GM12878 (cell line): ENCODE measurements at regions not wholly inside any gene's neighbourhood (a gene's known extent, or its start where the extent isn't known, plus 50 kb on each side); places are given as distances from the start of the nearest gene placed in this dataset.

Source experiments
- HDGF ChIP-seq: fragments of 450-650 bp; IDR thresholded peaks from 2 replicates; pipeline ENCODE4 v1.6.1; 2016; ENCODE audit warnings: antibody characterized with exemption
- MYC ChIP-seq: IDR thresholded peaks from 2 replicates; pipeline ENCODE4 v1.6.1; 2011; ENCODE audit warnings: mild to moderate bottlenecking, low read length, moderate library complexity, inconsistent platforms; ENCODE audit not compliant: insufficient read depth, insufficient replicate concordance, insufficient read length, severe bottlenecking
- SRF ChIP-seq, 2 experiments: IDR thresholded peaks; 2 replicates each; pipeline ENCODE4 v1.6.1; 2011; ENCODE audit warnings: low read depth in 2 of 2, low read length in 2 of 2, mild to moderate bottlenecking in 1 of 2, moderate library complexity in 1 of 2

DNA sequence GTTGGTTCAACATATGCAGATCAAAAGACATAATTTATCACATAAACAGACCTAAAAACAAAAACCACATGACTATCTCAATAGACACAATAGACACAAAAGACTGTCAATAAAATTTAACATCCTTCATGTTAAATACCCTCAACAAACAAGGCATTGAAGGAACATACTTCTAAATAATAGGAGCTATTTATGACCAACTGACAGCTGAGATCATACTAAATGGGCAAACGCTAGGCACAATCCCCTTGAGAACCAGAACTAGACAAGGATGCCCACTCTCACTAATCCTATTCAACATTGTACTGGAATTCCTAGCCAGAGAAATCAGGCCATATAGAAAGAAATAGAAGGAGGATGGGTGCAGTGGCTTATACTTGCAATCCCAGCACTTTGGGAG is 50.3 kb upstream of the GLYAT start (continued):
- TF ChIP-seq HDGF, result no peak
- no peak for TF ChIP-seq SRF (IDR thresholded peaks at IDR 0.05; ENCODE audit: low read depth in 2 of 2, low read length in 2 of 2)
- no peak for TF ChIP-seq MYC
